H1 (cell line): ENCODE measurements at regions not wholly inside any gene's neighbourhood (a gene's known extent, or its start where the extent isn't known, plus 50 kb on each side); places are given as distances from the start of the nearest gene placed in this dataset.

Source experiments
- MAFK ChIP-seq: IDR thresholded peaks from 2 replicates; pipeline ENCODE4 v1.6.1; 2012; ENCODE audit warnings: low read depth, mild to moderate bottlenecking, improper control_type of control experiment, low read length
- RFX5 ChIP-seq: IDR thresholded peaks from 2 replicates; pipeline ENCODE4 v1.6.1; 2011; ENCODE audit warnings: low read depth, low read length, improper control_type of control experiment, borderline replicate concordance
- YY1 ChIP-seq: IDR thresholded peaks from 2 replicates; pipeline ENCODE4 v1.6.1; 2011; ENCODE audit warnings: low read depth, mild to moderate bottlenecking, low read length
- ZNF274 ChIP-seq: IDR thresholded peaks from 2 replicates; pipeline ENCODE4 v1.7.0; 2012; ENCODE audit warnings: low read length, borderline replicate concordance; ENCODE audit errors: extremely low read depth
- TF ChIP-seq, protein P1 (sequence below): fragments of 300-600 bp; sonication (generic); IDR thresholded peaks from 2 replicates; pipeline ENCODE4 v1.7.1; 2012; ENCODE audit warnings: low read length, moderate library complexity, mild to moderate bottlenecking, inconsistent platforms; ENCODE audit not compliant: insufficient replicate concordance

DNA sequence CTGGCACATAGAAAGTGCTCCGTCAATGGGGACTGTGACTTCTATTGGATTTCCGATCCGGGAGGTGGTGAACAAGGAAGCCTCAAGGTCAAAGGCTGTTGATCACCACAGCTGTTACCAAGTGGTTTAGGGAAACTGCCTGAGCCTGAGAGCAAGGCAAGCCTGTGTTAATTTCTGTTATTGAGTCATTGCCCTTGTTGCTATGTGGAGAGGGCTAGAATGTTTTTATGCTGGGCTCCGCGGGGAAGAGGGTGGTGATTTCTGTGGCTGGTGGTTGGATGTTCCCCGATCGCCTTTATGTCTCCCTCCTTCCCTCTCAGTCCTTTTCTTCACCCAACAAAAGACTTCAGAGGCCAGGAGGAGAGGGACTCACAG is 108.5 kb upstream of the ALX4 start (continued):
- TF ChIP-seq, protein P1, sequence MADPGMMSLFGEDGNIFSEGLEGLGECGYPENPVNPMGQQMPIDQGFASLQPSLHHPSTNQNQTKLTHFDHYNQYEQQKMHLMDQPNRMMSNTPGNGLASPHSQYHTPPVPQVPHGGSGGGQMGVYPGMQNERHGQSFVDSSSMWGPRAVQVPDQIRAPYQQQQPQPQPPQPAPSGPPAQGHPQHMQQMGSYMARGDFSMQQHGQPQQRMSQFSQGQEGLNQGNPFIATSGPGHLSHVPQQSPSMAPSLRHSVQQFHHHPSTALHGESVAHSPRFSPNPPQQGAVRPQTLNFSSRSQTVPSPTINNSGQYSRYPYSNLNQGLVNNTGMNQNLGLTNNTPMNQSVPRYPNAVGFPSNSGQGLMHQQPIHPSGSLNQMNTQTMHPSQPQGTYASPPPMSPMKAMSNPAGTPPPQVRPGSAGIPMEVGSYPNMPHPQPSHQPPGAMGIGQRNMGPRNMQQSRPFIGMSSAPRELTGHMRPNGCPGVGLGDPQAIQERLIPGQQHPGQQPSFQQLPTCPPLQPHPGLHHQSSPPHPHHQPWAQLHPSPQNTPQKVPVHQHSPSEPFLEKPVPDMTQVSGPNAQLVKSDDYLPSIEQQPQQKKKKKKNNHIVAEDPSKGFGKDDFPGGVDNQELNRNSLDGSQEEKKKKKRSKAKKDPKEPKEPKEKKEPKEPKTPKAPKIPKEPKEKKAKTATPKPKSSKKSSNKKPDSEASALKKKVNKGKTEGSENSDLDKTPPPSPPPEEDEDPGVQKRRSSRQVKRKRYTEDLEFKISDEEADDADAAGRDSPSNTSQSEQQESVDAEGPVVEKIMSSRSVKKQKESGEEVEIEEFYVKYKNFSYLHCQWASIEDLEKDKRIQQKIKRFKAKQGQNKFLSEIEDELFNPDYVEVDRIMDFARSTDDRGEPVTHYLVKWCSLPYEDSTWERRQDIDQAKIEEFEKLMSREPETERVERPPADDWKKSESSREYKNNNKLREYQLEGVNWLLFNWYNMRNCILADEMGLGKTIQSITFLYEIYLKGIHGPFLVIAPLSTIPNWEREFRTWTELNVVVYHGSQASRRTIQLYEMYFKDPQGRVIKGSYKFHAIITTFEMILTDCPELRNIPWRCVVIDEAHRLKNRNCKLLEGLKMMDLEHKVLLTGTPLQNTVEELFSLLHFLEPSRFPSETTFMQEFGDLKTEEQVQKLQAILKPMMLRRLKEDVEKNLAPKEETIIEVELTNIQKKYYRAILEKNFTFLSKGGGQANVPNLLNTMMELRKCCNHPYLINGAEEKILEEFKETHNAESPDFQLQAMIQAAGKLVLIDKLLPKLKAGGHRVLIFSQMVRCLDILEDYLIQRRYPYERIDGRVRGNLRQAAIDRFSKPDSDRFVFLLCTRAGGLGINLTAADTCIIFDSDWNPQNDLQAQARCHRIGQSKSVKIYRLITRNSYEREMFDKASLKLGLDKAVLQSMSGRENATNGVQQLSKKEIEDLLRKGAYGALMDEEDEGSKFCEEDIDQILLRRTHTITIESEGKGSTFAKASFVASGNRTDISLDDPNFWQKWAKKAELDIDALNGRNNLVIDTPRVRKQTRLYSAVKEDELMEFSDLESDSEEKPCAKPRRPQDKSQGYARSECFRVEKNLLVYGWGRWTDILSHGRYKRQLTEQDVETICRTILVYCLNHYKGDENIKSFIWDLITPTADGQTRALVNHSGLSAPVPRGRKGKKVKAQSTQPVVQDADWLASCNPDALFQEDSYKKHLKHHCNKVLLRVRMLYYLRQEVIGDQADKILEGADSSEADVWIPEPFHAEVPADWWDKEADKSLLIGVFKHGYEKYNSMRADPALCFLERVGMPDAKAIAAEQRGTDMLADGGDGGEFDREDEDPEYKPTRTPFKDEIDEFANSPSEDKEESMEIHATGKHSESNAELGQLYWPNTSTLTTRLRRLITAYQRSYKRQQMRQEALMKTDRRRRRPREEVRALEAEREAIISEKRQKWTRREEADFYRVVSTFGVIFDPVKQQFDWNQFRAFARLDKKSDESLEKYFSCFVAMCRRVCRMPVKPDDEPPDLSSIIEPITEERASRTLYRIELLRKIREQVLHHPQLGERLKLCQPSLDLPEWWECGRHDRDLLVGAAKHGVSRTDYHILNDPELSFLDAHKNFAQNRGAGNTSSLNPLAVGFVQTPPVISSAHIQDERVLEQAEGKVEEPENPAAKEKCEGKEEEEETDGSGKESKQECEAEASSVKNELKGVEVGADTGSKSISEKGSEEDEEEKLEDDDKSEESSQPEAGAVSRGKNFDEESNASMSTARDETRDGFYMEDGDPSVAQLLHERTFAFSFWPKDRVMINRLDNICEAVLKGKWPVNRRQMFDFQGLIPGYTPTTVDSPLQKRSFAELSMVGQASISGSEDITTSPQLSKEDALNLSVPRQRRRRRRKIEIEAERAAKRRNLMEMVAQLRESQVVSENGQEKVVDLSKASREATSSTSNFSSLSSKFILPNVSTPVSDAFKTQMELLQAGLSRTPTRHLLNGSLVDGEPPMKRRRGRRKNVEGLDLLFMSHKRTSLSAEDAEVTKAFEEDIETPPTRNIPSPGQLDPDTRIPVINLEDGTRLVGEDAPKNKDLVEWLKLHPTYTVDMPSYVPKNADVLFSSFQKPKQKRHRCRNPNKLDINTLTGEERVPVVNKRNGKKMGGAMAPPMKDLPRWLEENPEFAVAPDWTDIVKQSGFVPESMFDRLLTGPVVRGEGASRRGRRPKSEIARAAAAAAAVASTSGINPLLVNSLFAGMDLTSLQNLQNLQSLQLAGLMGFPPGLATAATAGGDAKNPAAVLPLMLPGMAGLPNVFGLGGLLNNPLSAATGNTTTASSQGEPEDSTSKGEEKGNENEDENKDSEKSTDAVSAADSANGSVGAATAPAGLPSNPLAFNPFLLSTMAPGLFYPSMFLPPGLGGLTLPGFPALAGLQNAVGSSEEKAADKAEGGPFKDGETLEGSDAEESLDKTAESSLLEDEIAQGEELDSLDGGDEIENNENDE = no peak
- TF ChIP-seq YY1 (no peak), ZNF274 (no peak), RFX5 (no peak), MAFK (no peak)
